ENCODE measurements at regions not wholly inside any gene's neighbourhood (a gene's known extent, or its start where the extent isn't known, plus 50 kb on each side); places are given as distances from the start of the nearest gene placed in this dataset.

GRCh38 chr14:85115921-85116320 lies 414.0 kb upstream of the FLRT2 start:
- H3K4me3 Mint-ChIP-seq: no peak overlapping the region
- ATAC-seq (no peak), DNase-seq (no peak)
- no peaks in the 10 kb centered on the region for H3K4me1 Mint-ChIP-seq
- no peaks in the 10 kb centered on the region for H3K36me3 Mint-ChIP-seq
- H3K9me3 Mint-ChIP-seq (ENCODE audit: low read depth): peaks cover 14% of the 10 kb centered on the region
- no peaks in the 10 kb centered on the region for H3K27me3 Mint-ChIP-seq
- H3K27ac Mint-ChIP-seq: no peak overlapping the region
- CTCF ChIA-PET: no interaction called here

GRCh38 chr14:85118274-85118673 lies 411.7 kb upstream of the FLRT2 start:
- Mint-ChIP-seq H3K36me3 (no peaks in the 10 kb centered on the region), H3K4me3 (no peak overlapping the region), H3K27me3 (no peaks in the 10 kb centered on the region), H3K27ac (no peak overlapping the region), H3K9me3 (ENCODE audit: low read depth) (peaks cover 12% of the 10 kb centered on the region), H3K4me1 (no peaks in the 10 kb centered on the region)
- CTCF ChIA-PET: no interaction called here
- no peak for DNase-seq
- ATAC-seq: no peak

GRCh38 chr14:85122690-85123089 lies 407.3 kb upstream of the FLRT2 start:
- CTCF ChIA-PET: no interaction called here
- no peaks in the 10 kb centered on the region for H3K4me1 Mint-ChIP-seq
- no peaks in the 10 kb centered on the region for H3K36me3 Mint-ChIP-seq
- H3K9me3 Mint-ChIP-seq (ENCODE audit: low read depth): peaks cover 4% of the 10 kb centered on the region
- H3K27ac Mint-ChIP-seq: no peak overlapping the region
- no peaks in the 10 kb centered on the region for H3K27me3 Mint-ChIP-seq
- DNase-seq (no peak), ATAC-seq (no peak)
- no peak overlapping the region for H3K4me3 Mint-ChIP-seq

- DNase-seq (no peak), ATAC-seq (no peak)
- H3K27me3 Mint-ChIP-seq: no peaks in the 10 kb centered on the region
- H3K36me3 Mint-ChIP-seq: no peaks in the 10 kb centered on the region
- no peak overlapping the region for H3K4me3 Mint-ChIP-seq
- no peaks in the 10 kb centered on the region for H3K4me1 Mint-ChIP-seq
- CTCF ChIA-PET: no interaction called here
- no peak overlapping the region for H3K27ac Mint-ChIP-seq
- peaks cover 4% of the 10 kb centered on the region for H3K9me3 Mint-ChIP-seq (ENCODE audit: low read depth)
Measured at GRCh38 chr14:85123755-85124154, 406.2 kb upstream of the FLRT2 start.

- Mint-ChIP-seq H3K36me3 (no peaks in the 10 kb centered on the region), H3K27ac (no peak overlapping the region), H3K27me3 (no peaks in the 10 kb centered on the region), H3K9me3 (ENCODE audit: low read depth) (peaks cover 2% of the 10 kb centered on the region), H3K4me1 (no peaks in the 10 kb centered on the region), H3K4me3 (no peak overlapping the region)
- no peak for ATAC-seq
- no peak for DNase-seq
- CTCF ChIA-PET: no interaction called here
Measured at GRCh38 chr14:85124631-85125290, 405.2 kb upstream of the FLRT2 start.

- CTCF ChIA-PET: no interaction called here
- Mint-ChIP-seq H3K36me3 (no peaks in the 10 kb centered on the region), H3K27ac (no peak overlapping the region), H3K4me1 (no peaks in the 10 kb centered on the region), H3K4me3 (no peak overlapping the region), H3K27me3 (no peaks in the 10 kb centered on the region), H3K9me3 (ENCODE audit: low read depth) (peaks cover 2% of the 10 kb centered on the region)
- DNase-seq (no peak), ATAC-seq (no peak)
Measured at GRCh38 chr14:85125291-85125670, 404.7 kb upstream of the FLRT2 start.

- no peaks in the 10 kb centered on the region for H3K27me3 Mint-ChIP-seq
- H3K36me3 Mint-ChIP-seq: no peaks in the 10 kb centered on the region
- peaks cover 4% of the 10 kb centered on the region for H3K9me3 Mint-ChIP-seq (ENCODE audit: low read depth)
- no peak overlapping the region for H3K27ac Mint-ChIP-seq
- H3K4me1 Mint-ChIP-seq: no peaks in the 10 kb centered on the region
- CTCF ChIA-PET: no interaction called here
- no peak for DNase-seq
- ATAC-seq: no peak
- H3K4me3 Mint-ChIP-seq: no peak overlapping the region
Measured at GRCh38 chr14:85129921-85130320, 400.0 kb upstream of the FLRT2 start.

- H3K4me1 Mint-ChIP-seq: no peaks in the 10 kb centered on the region
- DNase-seq: no peak
- CTCF ChIA-PET: no interaction called here
- no peaks in the 10 kb centered on the region for H3K36me3 Mint-ChIP-seq
- H3K27ac Mint-ChIP-seq: no peak overlapping the region
- no peak overlapping the region for H3K4me3 Mint-ChIP-seq
- H3K27me3 Mint-ChIP-seq: no peaks in the 10 kb centered on the region
- H3K9me3 Mint-ChIP-seq (ENCODE audit: low read depth): peaks cover 6% of the 10 kb centered on the region
- ATAC-seq: no peak
Measured at GRCh38 chr14:85131226-85131922, 398.6 kb upstream of the FLRT2 start.

- CTCF ChIA-PET: no interaction called here
- peaks cover 2% of the 10 kb centered on the region for H3K9me3 Mint-ChIP-seq (ENCODE audit: low read depth)
- ATAC-seq: no peak
- no peak overlapping the region for H3K4me3 Mint-ChIP-seq
- no peaks in the 10 kb centered on the region for H3K4me1 Mint-ChIP-seq
- DNase-seq: no peak
- H3K27ac Mint-ChIP-seq: no peak overlapping the region
- H3K27me3 Mint-ChIP-seq: no peaks in the 10 kb centered on the region
- no peaks in the 10 kb centered on the region for H3K36me3 Mint-ChIP-seq
Measured at GRCh38 chr14:85142982-85143381, 387.0 kb upstream of the FLRT2 start.

- H3K4me3 Mint-ChIP-seq: no peak overlapping the region
- no peak overlapping the region for H3K27ac Mint-ChIP-seq
- no peaks in the 10 kb centered on the region for H3K27me3 Mint-ChIP-seq
- H3K36me3 Mint-ChIP-seq: no peaks in the 10 kb centered on the region
- peaks cover 3% of the 10 kb centered on the region for H3K9me3 Mint-ChIP-seq (ENCODE audit: low read depth)
- ATAC-seq (no peak), DNase-seq (no peak)
- CTCF ChIA-PET: no interaction called here
- no peaks in the 10 kb centered on the region for H3K4me1 Mint-ChIP-seq
Measured at GRCh38 chr14:85146779-85147178, 383.2 kb upstream of the FLRT2 start.

- DNase-seq (no peak), ATAC-seq (no peak)
- Mint-ChIP-seq H3K4me1 (no peaks in the 10 kb centered on the region), H3K27ac (no peak overlapping the region), H3K36me3 (no peaks in the 10 kb centered on the region), H3K4me3 (no peak overlapping the region), H3K9me3 (ENCODE audit: low read depth) (peaks cover 3% of the 10 kb centered on the region), H3K27me3 (no peaks in the 10 kb centered on the region)
- CTCF ChIA-PET: no interaction called here
Measured at GRCh38 chr14:85150166-85150565, 379.8 kb upstream of the FLRT2 start.

GRCh38 chr14:85154714-85155113 lies 375.2 kb upstream of the FLRT2 start:
- CTCF ChIA-PET: no interaction called here
- H3K4me1 Mint-ChIP-seq: no peaks in the 10 kb centered on the region
- no peaks in the 10 kb centered on the region for H3K36me3 Mint-ChIP-seq

GRCh38 chr14:85156319-85156718 lies 373.6 kb upstream of the FLRT2 start:
- Mint-ChIP-seq H3K4me1 (no peaks in the 10 kb centered on the region), H3K27me3 (no peaks in the 10 kb centered on the region), H3K36me3 (no peaks in the 10 kb centered on the region), H3K27ac (no peak overlapping the region), H3K4me3 (no peak overlapping the region), H3K9me3 (ENCODE audit: low read depth) (no peaks in the 10 kb centered on the region)
- ATAC-seq (no peak), DNase-seq (no peak)
- CTCF ChIA-PET: no interaction called here

More at GRCh38 chr14:85154714-85155113, 375.2 kb upstream of the FLRT2 start:
- DNase-seq: no peak
- H3K27ac Mint-ChIP-seq: no peak overlapping the region
- no peaks in the 10 kb centered on the region for H3K27me3 Mint-ChIP-seq
- ATAC-seq: no peak
- H3K4me3 Mint-ChIP-seq: no peak overlapping the region
- no peaks in the 10 kb centered on the region for H3K9me3 Mint-ChIP-seq (ENCODE audit: low read depth)

- Mint-ChIP-seq H3K4me1 (no peaks in the 10 kb centered on the region), H3K27me3 (no peaks in the 10 kb centered on the region), H3K4me3 (no peak overlapping the region), H3K9me3 (ENCODE audit: low read depth) (peaks cover 5% of the 10 kb centered on the region), H3K36me3 (no peaks in the 10 kb centered on the region), H3K27ac (no peak overlapping the region)
- DNase-seq (no peak), ATAC-seq (no peak)
- CTCF ChIA-PET: no interaction called here
Measured at GRCh38 chr14:85159726-85160125, 370.2 kb upstream of the FLRT2 start.

All from activated CD8-positive, alpha-beta memory T cell treated with anti-CD3 and anti-CD28 coated beads, Interleukin-2, amount 10 ng/mL, durations not matched to agents 7 days and 5 days (primary cell).